GM12873 (cell line): ENCODE measurements at regions not wholly inside any gene's neighbourhood (a gene's known extent, or its start where the extent isn't known, plus 50 kb on each side); places are given as distances from the start of the nearest gene placed in this dataset.

Experiments
- CTCF ChIP-seq: IDR thresholded peaks from 2 replicates; pipeline ENCODE4 v1.5.1; 2012; ENCODE audit warnings: low read depth, mild to moderate bottlenecking, moderate library complexity, low read length, control low read depth; ENCODE audit not compliant: insufficient read depth; ENCODE audit errors: missing control alignments

GRCh38 chr18:77573571-77573970, 323.9 kb downstream of the GALR1 start:
- TF ChIP-seq CTCF: no peak

GRCh38 chr18:77590943-77591515, 341.4 kb downstream of the GALR1 start:
- TF ChIP-seq CTCF: no peak

- TF ChIP-seq CTCF: no peak
Measured at GRCh38 chr18:77597726-77598125, 348.1 kb downstream of the GALR1 start.

GRCh38 chr18:77600674-77601073, 351.0 kb downstream of the GALR1 start:
- TF ChIP-seq CTCF: no peak

- no peak for TF ChIP-seq CTCF
Measured at GRCh38 chr18:77601567-77601966, 351.9 kb downstream of the GALR1 start.

GRCh38 chr18:77607087-77607486, 357.4 kb downstream of the GALR1 start:
- TF ChIP-seq CTCF: no peak

GRCh38 chr18:77608807-77609206, 359.2 kb downstream of the GALR1 start:
- no peak for TF ChIP-seq CTCF
